Globus pallidus (tissue), 1 donor: ENCODE measurements at regions not wholly inside any gene's neighbourhood (a gene's known extent, or its start where the extent isn't known, plus 50 kb on each side); places are given as distances from the start of the nearest gene placed in this dataset.

Source experiments
- DNase-seq: peaks from one replicate; pipeline ENCODE4 v3.0.0-alpha.2; 2015; ENCODE audit warnings: low spot score

DNA sequence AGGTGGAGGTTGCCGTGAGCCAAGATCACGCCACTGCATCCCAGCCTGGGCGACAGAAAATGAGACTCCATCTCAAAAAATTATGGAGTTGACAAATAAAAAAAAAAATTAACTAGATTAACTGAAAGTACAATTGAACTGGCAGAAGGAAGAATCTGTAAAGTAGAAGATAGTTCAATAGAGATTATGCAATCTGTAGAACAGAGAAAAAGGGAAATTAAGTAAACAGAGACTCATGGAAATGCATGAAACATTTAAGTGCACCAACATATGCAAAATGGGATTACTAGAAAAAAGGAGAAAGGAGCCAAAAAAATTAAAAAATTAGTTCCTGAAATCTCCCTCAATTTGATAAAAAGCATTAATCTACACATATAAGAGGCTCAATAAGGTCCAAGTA lies 188.8 kb upstream of the KHDRBS2 start:
- no peak for DNase-seq

DNA sequence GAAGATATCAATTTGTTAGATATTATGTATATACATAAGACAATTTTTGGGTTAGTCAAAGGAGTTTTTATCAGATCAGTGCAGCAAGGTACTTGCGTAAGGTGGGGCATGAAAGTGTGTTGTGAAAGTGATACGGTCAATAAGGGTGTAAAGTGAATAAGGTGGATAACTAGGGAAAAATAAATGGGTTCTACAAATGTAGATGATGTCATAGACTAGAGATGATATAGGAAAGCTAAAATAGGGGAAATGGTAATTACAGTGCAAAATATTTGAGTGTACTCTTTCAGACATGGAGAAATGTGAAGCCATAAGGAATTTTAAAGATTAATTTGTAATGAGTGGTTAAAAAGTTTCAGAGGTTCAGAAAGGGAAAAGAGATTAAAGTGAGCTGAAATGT lies 180.6 kb upstream of the KHDRBS2 start:
- DNase-seq, result no peak

GRCh38 chr6:62465206-62465605 lies 179.2 kb upstream of the KHDRBS2 start:
- DNase-seq, result no peak

- no peak for DNase-seq
These were observed 166.6 kb upstream of the KHDRBS2 start for GRCh38 chr6:62452586-62452985.

DNA sequence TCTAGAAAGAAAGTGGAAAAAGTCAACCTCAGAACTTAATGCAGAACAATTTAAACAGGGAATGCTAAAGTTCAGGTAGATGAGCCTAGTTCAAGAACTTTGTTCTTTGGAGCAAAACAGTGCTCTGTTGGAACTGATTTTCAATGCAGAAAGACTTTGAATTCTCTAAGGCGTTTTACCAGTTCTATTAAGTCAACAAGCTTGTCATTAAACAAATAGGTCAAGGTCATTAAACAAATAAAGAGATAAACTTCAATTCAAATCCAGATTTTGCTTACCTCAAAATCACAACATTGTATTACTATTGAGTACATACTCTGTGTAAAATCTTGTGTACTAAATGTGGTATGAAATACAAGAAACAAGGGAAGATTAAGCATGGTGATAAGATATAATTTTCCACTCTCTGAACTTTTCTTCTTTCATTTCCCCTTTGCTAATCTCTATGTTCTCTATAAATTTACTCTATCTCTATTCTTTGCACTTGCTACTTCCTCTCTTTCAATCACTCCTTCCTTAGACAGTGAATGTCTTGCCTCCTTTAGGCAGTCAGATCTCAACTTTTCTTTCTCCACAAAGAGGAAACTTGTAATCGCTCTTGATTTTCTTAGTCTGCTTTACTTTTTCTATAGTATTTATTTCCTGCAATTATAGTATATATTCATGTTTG lies 160.8 kb upstream of the KHDRBS2 start:
- no peak for DNase-seq

DNA sequence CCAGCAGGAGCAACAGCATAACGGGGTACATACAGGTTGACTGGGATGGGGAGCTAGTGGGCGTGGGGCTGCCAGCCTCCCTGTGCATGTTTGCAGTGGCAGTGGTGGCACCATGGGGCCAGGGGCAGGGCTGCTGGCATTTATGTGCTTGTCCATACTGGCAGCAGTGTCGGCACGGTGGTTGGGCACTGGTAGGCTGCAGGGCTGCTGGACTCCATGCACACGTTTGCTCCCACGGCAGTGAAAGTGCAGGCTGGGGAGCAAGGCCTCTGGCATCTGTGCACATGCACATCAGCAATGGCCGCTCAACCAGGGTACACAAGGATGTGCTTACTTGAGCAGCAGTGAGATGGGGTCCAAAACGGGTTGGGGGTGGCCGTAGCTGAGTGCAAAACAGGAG lies 159.5 kb upstream of the KHDRBS2 start:
- no peak for DNase-seq

- DNase-seq, result no peak
These were observed 155.2 kb upstream of the KHDRBS2 start for GRCh38 chr6:62441182-62441581.

DNA sequence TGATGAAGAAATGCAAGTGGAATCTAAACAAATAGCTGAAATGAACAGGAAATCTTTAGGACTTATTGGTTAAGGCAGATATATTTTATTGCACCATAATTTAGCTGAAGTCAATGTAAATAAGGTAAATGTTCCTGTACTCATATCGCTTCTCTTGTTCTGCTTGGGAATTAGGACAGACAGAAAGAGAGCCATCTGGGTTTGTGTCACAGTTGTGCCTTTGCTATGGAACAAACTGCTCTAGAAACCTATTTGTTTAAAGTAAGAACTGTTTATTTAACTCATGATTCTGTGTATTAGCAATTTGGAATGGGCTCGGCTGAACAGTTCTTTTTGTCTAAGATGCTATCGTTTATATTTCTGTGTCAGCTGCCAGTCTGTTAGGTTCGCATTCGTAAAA lies 143.8 kb upstream of the KHDRBS2 start:
- no peak for DNase-seq

GRCh38 chr6:62400521-62401259 lies 114.7 kb upstream of the KHDRBS2 start:
- DNase-seq, result no peak

DNA sequence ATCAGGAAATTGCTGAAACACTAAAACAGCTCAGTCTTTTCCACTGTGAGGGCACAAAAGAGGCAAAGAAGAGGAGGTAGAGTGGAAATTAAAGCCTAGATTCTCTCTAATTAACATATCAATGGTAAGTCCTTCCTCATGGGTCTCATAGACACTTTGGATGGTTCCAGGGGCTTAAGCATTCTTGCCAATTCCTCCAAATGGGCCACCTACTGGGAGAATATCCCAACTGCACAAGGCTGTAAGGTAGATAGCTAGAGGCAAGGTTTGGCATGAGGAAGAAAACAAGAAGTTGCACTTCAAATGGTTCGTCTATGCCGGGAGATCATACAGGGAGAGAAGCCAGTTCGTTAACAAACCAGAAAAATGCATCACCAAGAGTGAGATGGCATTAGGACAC lies 107.6 kb upstream of the KHDRBS2 start:
- no peak for DNase-seq

DNA sequence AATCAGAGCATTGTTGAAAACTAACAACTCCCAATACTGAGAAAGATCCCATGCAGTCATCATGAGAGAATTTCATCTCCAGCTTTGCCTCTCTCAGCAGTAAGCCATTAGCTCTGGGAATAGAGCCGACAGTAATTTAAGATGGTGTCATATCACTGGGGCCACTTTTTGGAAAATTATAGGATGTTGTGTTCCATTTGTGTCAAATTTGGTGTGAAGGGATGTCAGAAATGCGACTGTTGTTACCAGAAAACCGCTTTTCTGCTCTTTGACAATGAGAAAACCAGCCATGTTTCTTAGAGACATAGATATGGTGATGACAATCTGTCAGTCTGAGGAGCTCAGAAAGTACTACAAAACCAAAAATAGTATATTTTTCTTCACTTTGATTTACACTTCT lies 106.3 kb upstream of the KHDRBS2 start:
- no peak for DNase-seq

- DNase-seq, result no peak
These were observed 105.3 kb upstream of the KHDRBS2 start for GRCh38 chr6:62391358-62391757.

DNA sequence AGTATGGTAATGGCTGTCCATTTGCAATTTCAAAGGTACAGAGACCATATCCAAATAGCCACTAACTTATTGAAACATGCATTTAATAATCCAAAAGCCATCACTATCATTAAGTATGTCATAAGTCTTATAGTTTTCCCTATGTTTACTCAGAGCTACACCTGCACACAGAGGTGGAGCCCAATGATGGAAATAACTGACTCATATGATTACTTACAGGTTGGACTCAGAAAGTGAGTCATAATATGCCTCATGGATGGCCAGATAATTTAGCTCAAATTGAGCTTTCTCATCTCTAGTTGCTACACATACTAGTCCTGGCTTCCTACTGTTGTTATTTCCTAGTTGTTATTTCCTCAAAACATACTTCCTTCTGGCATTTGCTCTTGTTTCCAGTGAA lies 104.4 kb upstream of the KHDRBS2 start:
- DNase-seq, result no peak

DNA sequence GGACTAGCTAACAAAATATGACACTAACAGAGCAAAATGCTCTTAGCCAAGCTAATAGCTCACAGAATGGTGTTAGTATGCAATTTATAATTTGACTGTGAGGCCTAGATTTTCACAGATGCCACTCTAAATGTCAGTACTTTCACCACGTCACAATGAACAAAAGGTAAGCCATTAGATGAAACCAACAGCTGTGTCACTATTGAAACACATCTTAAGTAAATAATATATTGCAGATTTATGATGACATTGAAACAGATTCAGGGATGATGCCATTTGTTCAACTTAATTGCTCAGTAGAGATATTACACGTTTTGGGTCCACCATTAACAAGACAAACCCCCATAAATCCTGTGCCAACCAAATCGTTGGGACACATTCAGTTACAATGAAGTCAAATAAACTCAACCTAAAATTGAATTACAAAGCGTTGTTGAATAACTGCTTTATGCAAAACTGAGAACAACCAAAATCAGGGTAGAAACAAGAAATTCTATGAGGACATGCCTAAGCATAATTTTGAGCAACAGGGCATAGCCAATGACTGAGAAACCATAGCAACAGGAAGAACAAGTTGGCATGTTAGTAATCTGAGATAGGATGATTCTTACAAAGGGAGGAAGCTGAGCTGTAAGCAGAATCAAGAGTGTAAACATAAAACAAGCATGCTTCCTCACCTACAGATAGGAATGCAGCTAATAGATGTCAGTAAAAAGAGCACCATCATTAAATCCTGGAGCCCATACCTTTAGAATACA lies 85.6 kb upstream of the KHDRBS2 start:
- no peak for DNase-seq

- no peak for DNase-seq
These were observed 81.6 kb upstream of the KHDRBS2 start for GRCh38 chr6:62367601-62368000.

GRCh38 chr6:62362097-62362496 lies 76.1 kb upstream of the KHDRBS2 start:
- DNase-seq, result no peak

GRCh38 chr6:62357835-62358234 lies 71.8 kb upstream of the KHDRBS2 start:
- no peak for DNase-seq

DNA sequence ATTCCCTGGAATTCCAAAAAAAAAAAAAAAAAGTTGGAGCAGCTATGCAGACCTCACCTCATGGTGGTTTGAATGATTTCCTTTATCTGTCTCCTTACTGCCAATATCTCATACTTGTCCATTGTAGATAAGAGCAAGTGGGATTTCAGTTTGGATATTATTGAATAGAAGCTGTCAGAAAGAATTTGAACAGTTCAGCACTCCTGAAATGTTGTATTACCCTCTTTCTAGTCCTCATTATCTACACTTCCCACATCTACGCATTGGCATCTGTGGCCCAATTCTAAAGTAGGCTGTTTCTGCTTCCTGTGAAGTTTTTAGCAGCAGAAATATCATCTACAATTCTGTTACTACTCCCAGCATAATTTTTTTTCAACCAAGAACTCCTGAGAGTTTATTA lies 68.2 kb upstream of the KHDRBS2 start:
- no peak for DNase-seq

GRCh38 chr6:62345962-62346689 lies 60.1 kb upstream of the KHDRBS2 start:
- DNase-seq, result no peak

DNA sequence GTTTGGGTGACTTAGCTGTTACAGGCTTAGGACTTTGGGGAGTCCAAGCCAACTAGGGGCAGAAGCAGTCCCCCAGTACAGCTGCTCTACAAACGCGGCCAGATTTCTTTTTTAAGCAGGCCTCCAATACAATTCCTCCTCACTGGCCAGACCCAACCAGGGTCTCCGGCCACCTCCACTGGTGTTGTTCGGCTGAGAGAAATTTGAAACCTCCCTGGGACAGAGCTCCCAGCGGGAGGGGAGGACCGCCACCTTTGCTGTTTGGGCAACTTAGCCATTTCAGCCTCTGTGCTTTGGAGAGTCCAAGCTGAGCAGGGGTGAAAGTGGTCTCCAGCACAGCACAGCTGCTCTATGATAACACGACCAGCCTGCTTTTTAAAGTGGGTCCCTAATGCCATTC lies 59.4 kb upstream of the KHDRBS2 start:
- no peak for DNase-seq

GRCh38 chr6:62344850-62345249 lies 58.8 kb upstream of the KHDRBS2 start:
- DNase-seq, result no peak

GRCh38 chr6:62338477-62338876 lies 52.5 kb upstream of the KHDRBS2 start:
- no peak for DNase-seq
